LNCaP clone FGC (cell line): ENCODE measurements at regions not wholly inside any gene's neighbourhood (a gene's known extent, or its start where the extent isn't known, plus 50 kb on each side); places are given as distances from the start of the nearest gene placed in this dataset.
"Not testable (repeated sequence)": the region's sequence is repeated elsewhere in the genome, so short reads cannot be mapped to it uniquely, and the experiment has no call there.

Experiments used
- DNase-seq: peaks from one replicate; pipeline ENCODE4 v3.0.0-alpha.2; 2011; ENCODE audit warnings: low read depth
- H3K4me3 ChIP-seq: 2 replicates; pipeline ENCODE4 v1.5.1; 2011; ENCODE audit warnings: mild to moderate bottlenecking, low read depth, low read length, control low read depth
- TF ChIP-seq, protein P1 (sequence below): IDR thresholded peaks from 2 replicates; pipeline ENCODE4 v1.5.1; 2012; ENCODE audit warnings: mild to moderate bottlenecking; ENCODE audit not compliant: control insufficient read depth, insufficient read depth; ENCODE audit errors: extremely low read depth

DNA sequence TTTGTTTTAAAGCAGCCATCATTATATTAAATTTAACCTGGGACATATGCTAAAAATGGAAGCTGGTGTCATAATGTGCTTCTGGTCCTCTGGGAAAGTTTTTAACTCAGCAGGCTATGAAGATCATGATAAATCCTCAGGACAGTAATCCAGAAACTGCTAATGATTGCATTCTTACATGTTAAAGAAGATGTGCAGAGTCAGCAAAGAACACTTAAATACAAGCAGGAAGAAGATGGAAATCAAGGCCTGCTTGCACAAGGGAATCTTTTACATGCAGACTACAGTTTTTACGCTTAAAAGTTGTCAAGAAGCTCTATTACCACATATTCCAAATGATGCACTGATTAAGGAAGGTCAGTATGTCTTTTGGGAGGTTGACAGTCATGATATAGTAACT is 246.0 kb upstream of the PTPRD start:
- no peak overlapping the region for H3K4me3 ChIP-seq
- TF ChIP-seq, protein P1, sequence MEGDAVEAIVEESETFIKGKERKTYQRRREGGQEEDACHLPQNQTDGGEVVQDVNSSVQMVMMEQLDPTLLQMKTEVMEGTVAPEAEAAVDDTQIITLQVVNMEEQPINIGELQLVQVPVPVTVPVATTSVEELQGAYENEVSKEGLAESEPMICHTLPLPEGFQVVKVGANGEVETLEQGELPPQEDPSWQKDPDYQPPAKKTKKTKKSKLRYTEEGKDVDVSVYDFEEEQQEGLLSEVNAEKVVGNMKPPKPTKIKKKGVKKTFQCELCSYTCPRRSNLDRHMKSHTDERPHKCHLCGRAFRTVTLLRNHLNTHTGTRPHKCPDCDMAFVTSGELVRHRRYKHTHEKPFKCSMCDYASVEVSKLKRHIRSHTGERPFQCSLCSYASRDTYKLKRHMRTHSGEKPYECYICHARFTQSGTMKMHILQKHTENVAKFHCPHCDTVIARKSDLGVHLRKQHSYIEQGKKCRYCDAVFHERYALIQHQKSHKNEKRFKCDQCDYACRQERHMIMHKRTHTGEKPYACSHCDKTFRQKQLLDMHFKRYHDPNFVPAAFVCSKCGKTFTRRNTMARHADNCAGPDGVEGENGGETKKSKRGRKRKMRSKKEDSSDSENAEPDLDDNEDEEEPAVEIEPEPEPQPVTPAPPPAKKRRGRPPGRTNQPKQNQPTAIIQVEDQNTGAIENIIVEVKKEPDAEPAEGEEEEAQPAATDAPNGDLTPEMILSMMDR = no peak
- no peak for DNase-seq

DNA sequence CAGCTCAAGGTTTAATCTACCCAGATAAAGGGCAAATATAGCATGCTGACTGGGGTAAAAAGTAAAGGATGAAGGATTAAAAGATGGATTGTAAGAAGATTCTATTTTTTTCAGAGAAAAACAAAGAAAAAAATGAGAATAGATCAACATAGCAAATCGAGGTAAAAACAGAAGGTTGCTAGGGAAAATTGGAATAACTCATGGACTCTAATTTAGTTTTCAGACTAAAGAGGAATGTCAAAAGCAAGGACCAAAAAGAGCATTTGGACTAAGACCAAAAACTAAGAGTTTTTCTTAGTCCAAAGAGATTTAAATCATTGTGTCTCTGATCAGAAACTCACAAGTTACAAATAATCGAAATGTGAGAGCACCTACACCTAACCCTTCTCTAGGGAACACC is 250.7 kb upstream of the PTPRD start:
- no peak overlapping the region for H3K4me3 ChIP-seq
- TF ChIP-seq, protein P1 = no peak
- no peak for DNase-seq

DNA sequence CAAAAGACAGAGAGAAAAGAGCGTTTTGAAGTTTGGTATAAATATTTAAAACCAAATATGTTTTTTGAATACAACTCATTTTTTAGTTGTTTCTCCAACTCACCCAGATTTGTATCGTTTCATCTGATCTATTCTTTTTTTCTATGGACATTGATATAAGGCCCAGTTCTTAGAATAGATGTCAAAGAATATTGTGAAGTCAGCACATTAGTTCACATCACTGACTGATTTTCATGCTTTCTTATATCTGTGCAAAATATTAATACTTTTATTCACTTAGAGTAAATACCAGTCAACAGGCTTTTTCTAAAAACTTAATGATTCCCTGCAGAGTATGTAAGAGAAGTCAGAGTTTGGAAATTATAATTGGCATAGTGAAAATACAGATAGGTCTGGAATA is 254.4 kb upstream of the PTPRD start:
- TF ChIP-seq, protein P1 = no peak
- no peak for DNase-seq
- H3K4me3 ChIP-seq = no peak overlapping the region

DNA sequence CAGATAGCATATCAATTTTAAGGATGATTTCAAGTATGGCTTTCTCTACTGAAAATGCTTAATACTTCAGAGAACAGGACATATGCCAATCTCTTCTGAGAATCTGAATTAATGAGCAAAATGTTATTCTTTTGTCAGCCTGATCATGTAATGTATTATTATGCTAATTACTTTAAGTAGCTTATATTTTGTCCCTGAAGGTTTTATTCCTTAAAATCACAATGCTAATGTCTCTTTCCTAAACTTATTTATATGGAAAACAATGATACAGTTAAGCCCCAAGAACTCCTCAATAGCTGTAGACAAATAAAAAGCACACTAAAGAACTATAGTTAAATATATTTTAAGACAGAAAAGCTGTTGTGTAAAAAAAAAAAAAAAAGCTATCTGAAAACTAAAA is 256.9 kb upstream of the PTPRD start:
- TF ChIP-seq, protein P1 = no peak
- no peak for DNase-seq
- no peak overlapping the region for H3K4me3 ChIP-seq

DNA sequence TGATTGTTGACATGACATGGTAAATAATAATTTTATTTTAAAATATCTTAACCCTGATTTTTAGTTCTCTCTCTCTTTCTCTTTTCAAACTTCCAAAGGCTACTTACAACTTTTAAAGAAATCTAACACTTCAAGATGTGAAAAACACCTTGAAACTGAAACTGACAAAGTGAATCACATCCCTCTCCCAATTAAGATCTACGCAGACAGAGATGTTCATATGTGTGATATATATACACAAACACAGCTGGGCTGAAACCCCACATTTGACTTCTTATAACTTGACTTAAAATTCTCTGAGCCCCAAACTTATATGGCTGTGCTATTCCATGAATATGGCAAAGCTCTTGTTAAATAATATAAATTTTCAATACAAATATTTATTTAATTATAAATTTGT is 261.2 kb upstream of the PTPRD start:
- TF ChIP-seq, protein P1 = no peak
- H3K4me3 ChIP-seq = no peak overlapping the region
- no peak for DNase-seq

DNA sequence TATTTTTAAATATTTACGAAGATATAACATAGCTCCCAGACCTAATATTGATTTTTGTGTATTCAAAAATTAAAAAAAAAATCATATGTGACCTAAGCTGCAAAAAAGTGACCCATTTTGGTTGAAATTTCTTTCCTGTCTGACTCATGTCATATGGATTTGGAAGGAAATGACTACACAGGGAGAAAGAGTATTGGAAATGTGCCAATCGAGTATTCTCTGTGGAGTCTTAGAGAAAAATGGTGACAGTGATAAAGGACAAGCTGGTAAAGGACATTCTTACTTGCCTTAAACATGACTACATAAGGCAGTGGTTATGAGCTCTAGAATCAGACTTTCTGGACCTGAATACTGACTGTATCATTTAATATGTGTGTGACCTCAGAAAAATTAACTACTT is 262.9 kb upstream of the PTPRD start:
- no peak overlapping the region for H3K4me3 ChIP-seq
- DNase-seq = no peak
- TF ChIP-seq, protein P1 = no peak

DNA sequence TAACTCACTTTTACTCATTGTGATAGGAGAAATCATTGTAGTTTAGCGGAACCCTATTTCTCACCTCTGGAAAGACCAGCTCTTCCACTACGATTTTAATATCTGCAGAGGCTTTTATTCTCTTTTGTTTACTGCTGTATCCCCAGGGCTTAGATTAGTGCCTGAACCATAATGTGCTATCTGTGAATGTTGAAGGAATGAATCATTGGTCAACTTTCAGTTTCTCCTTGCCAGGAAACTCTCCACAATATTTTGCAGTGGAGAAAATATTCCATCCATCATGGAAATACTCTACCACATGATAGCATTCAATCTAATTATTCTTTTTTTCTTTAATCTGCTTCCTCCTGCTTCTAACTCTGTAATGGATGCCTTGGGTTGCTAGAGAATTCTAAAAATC is 263.5 kb upstream of the PTPRD start:
- TF ChIP-seq, protein P1 = no peak
- DNase-seq = no peak
- no peak overlapping the region for H3K4me3 ChIP-seq

DNA sequence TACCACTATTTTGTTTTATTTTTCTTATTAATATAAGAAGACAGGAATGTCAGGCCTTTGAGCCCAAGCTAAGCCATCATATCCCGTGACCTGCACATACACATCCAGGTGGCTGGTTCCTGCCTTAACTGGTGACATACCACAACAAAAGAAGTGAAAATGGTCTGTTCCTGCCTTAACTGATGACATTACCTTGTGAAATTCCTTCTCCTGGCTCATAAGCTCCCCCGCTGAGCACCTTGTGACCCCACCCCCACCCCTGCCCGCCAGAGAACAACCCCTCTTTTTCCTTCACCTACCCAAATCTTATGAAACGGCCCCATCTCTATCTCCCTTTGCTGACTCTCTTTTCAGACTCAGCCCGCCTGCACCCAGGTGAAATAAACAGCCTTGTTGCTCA is 277.5 kb upstream of the PTPRD start:
- DNase-seq, H3K4me3 ChIP-seq: not testable (repeated sequence)
